Neural cell (in vitro differentiated cells): ENCODE measurements at regions not wholly inside any gene's neighbourhood (a gene's known extent, or its start where the extent isn't known, plus 50 kb on each side); places are given as distances from the start of the nearest gene placed in this dataset.

Experiments
- CTCF ChIP-seq: fragments of 450-650 bp; IDR thresholded peaks from 2 replicates; pipeline ENCODE4 v1.5.1; 2014; ENCODE audit warnings: antibody characterized with exemption, mild to moderate bottlenecking, moderate library complexity; ENCODE audit not compliant: poor library complexity, severe bottlenecking
- EP300 ChIP-seq: fragments of 450-650 bp; conservative IDR thresholded peaks from 2 replicates; pipeline ENCODE4 v1.6.1; 2014; ENCODE audit warnings: antibody characterized with exemption, mild to moderate bottlenecking, moderate library complexity; ENCODE audit not compliant: poor library complexity, severe bottlenecking
- EZH2 ChIP-seq: fragments of 200-600, 300-800 bp; shearing (Covaris generic), sonication (generic); IDR thresholded peaks from 2 replicates; pipeline ENCODE4 v1.6.1; 2014; ENCODE audit warnings: antibody characterized with exemption, low read length, borderline replicate concordance, mild to moderate bottlenecking; ENCODE audit not compliant: insufficient read depth, poor library complexity, severe bottlenecking
- MXI1 ChIP-seq: fragments of 450-650 bp; conservative IDR thresholded peaks from 2 replicates; pipeline ENCODE4 v1.6.1; 2014; ENCODE audit warnings: antibody characterized with exemption, mild to moderate bottlenecking; ENCODE audit not compliant: poor library complexity, severe bottlenecking
- POLR2AphosphoS5 ChIP-seq: IDR thresholded peaks from 2 replicates; pipeline ENCODE4 v1.6.1; 2012
- RAD21 ChIP-seq: fragments of 450-650 bp; conservative IDR thresholded peaks from 2 replicates; pipeline ENCODE4 v1.6.1; 2014; ENCODE audit warnings: antibody characterized with exemption, mild to moderate bottlenecking, moderate library complexity
- REST ChIP-seq: IDR thresholded peaks from 2 replicates; pipeline ENCODE4 v1.6.1; 2012; ENCODE audit warnings: borderline replicate concordance
- SMC3 ChIP-seq: fragments of 450-650 bp; conservative IDR thresholded peaks from 2 replicates; pipeline ENCODE4 v1.6.1; 2014; ENCODE audit warnings: antibody characterized with exemption, mild to moderate bottlenecking, moderate library complexity; ENCODE audit not compliant: poor library complexity
- TAF1 ChIP-seq: IDR thresholded peaks from 2 replicates; pipeline ENCODE4 v1.6.1; 2012; ENCODE audit warnings: low read depth

GRCh38 chr14:61120576-61120975, 139.5 kb downstream of the SLC38A6 start:
- TF ChIP-seq CTCF (no peak), POLR2AphosphoS5 (no peak), SMC3 (no peak), REST (no peak), RAD21 (no peak), EP300 (no peak), TAF1 (no peak), MXI1 (no peak), EZH2 (no peak)
